ENCODE measurements at regions not wholly inside any gene's neighbourhood (a gene's known extent, or its start where the extent isn't known, plus 50 kb on each side); places are given as distances from the start of the nearest gene placed in this dataset.

DNA sequence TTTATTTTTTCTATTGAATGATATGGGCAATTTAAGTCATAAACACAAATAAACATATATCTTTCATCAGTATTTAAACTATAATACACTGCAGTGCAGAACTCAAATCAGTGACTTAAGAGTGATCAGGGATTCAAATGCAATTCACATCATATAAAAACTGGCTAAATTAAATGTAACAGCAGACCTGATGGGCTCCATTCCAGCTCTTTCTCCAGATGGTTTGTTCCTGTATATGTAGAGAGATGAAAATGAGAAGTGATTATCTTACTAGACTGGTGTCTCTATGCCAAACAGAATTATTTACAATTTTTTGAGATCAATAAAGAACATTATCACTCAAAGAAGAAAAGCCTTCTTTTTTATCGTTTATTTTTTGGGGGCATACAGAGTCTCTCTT, 568.8 kb upstream of the ADARB2 start:
- TF ChIP-seq, protein P1, sequence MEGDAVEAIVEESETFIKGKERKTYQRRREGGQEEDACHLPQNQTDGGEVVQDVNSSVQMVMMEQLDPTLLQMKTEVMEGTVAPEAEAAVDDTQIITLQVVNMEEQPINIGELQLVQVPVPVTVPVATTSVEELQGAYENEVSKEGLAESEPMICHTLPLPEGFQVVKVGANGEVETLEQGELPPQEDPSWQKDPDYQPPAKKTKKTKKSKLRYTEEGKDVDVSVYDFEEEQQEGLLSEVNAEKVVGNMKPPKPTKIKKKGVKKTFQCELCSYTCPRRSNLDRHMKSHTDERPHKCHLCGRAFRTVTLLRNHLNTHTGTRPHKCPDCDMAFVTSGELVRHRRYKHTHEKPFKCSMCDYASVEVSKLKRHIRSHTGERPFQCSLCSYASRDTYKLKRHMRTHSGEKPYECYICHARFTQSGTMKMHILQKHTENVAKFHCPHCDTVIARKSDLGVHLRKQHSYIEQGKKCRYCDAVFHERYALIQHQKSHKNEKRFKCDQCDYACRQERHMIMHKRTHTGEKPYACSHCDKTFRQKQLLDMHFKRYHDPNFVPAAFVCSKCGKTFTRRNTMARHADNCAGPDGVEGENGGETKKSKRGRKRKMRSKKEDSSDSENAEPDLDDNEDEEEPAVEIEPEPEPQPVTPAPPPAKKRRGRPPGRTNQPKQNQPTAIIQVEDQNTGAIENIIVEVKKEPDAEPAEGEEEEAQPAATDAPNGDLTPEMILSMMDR (IDR thresholded peaks at IDR 0.05 in 8 of 11, conservative IDR thresholded peaks at IDR 0.05 in 3 of 11): no peak
- TF ChIP-seq POLR2AphosphoS5 (IDR thresholded peaks at IDR 0.05) (no peak), POLR2A (IDR thresholded peaks at IDR 0.05) (no peak)

All from spleen (tissue), 7 donors.